Fibroblast of lung (primary cell): ENCODE measurements at regions not wholly inside any gene's neighbourhood (a gene's known extent, or its start where the extent isn't known, plus 50 kb on each side); places are given as distances from the start of the nearest gene placed in this dataset.

Source experiments
- CTCF ChIP-seq, 2 donors: IDR thresholded peaks in 1 of 2; conservative IDR thresholded peaks in 1 of 2; 1 replicate in 1 of 2; 2 replicates in 1 of 2; pipeline ENCODE4 v1.5.1; 2011 to 2012; ENCODE audit warnings: low read length in 2 of 2, control low read depth in 1 of 2, inconsistent platforms in 1 of 2, low read depth in 1 of 2, mild to moderate bottlenecking in 1 of 2
- EZH2 ChIP-seq: IDR thresholded peaks from 2 replicates; pipeline ENCODE4 v1.5.1; 2012; ENCODE audit warnings: low read length, control low read depth, mild to moderate bottlenecking; ENCODE audit errors: missing control alignments

- TF ChIP-seq CTCF (conservative IDR thresholded peaks at IDR 0.05 in 1 of 2, IDR thresholded peaks at IDR 0.05 in 1 of 2; ENCODE audit: low read depth in 1 of 2, low read length in 2 of 2) = no peak
- no peak for TF ChIP-seq EZH2
Observed at GRCh38 chr3:110736332-110736731, 335.3 kb upstream of the NECTIN3 start.
